GM21381 (cell line): ENCODE measurements at regions not wholly inside any gene's neighbourhood (a gene's known extent, or its start where the extent isn't known, plus 50 kb on each side); places are given as distances from the start of the nearest gene placed in this dataset.
"Not testable (repeated sequence)": the region's sequence is repeated elsewhere in the genome, so short reads cannot be mapped to it uniquely, and the experiment has no call there.

Experiments used
- ATAC-seq: cut with Tn5 transposase; IDR thresholded peaks from one replicate; pipeline ENCODE4 v1.9.1; 2021; ENCODE audit warnings: mild to moderate bottlenecking, moderate library complexity; ENCODE audit not compliant: unreplicated experiment

DNA sequence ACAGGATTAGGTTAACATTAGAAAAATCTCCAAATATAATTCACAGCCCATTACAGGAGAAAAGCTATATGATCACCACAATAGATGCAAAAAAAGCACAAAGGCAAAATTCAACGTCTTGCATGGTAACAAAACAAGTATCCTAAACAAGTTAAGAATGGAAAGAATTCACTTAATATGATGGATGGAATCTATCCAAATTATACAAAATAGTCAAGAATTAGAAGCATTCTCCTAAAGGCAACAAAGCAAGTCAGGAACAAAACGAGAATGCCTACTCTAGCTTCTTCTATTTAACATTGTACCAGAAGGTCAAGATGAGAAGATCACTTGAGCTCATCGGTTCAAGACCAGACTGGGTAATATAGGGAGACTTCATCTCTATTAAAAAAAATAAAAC lies 442.8 kb downstream of the SETD4 start:
- no peak for ATAC-seq

DNA sequence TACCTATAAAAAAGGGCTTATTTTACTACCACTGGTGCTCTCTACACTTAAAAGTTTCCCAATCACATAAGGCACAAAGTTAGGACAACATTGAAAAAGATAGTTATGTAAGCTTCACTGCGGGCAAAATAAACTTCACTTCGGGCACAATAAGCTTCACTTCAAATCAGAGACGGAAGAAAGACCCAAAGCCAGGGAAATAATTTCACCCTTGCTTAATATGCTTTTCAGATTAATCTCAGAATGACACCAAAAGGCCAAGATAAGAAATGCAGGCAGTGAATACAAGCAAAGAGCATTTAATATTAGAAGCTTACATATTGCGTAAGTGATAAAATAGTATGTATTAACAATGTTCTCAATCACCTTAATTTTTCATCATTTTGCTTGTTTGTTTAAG lies 444.2 kb downstream of the SETD4 start:
- no peak for ATAC-seq

DNA sequence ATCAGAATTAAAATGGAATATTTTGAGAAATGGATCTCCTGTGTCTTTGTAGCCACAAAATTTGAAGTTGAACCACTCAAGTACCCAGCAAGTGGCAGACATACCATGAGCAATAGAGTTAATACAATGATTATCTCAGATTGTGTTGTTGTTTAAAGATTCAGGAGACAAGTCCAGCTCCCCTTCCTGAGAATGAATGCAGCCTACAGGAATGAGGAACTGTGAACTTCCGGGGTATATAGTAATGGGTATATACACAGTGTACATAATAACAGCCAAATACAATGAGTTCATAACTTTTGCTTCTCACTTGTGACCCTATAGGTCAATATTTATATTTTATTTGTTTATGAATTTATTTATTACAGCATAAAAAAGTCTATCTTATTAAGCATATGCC lies 445.0 kb downstream of the SETD4 start:
- ATAC-seq, result no peak

DNA sequence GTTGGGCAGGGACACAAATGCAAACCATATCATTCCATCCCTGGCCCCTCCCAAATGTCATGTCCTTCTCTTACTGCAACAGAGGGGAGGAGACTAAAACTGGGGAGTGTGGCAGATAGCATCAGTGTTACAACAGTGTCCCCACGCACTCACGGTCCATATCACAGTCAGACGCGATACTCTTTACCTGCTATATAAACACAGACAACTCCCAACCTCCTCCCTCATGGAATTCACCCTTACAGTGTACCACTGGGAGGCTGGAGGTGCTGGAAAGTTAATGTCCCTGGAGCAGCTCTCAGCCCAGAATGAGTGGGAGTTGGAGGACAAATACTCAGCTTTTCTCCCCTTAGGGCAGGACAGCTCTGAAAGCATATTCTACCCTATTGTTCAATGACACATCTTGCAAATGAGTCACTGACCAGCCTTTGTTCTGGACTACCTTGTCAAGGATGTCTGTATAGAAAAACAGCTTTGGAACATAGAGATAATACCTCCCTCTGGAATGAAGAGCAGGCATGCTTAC lies 445.9 kb downstream of the SETD4 start:
- no peak for ATAC-seq

DNA sequence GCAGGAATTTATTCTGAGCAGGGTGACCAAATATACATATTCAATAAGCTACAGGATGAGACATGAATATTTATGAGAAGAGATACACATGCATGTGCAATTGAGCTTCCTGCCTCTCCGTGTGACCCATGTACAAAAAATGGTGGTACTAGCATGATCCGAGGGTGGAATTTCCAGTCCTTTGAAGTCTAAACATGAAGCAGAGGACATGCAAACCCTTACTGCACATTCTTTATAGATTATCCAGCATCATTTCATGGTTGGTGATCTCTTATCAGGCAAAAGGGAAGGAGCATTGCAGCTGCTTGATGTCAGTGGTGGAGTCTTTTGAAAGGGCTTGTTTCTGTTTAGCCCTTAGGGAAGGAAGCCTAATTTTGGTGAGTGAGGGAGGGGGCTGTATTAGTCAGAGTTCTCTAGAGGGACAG lies 448.6 kb downstream of the SETD4 start:
- ATAC-seq, result no peak

DNA sequence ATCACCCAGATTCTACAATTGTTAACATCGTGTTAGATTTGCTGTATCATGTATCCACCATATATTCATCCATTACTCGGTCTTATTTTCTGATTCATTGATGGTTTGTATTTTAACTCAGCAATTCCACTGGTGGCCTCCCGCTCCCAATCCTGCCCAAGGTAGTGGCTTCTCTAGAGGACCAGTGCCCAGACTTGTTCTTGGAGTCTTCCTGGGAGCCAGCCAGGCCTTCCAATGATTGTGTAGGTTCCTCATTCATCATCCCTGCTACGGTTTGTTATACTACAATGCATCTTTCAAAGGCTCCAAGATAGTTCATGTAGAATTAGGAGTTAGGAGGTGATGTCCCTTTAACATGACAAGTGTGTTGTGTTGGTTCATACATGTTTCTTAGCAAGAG lies 451.1 kb downstream of the SETD4 start:
- ATAC-seq, result no peak

DNA sequence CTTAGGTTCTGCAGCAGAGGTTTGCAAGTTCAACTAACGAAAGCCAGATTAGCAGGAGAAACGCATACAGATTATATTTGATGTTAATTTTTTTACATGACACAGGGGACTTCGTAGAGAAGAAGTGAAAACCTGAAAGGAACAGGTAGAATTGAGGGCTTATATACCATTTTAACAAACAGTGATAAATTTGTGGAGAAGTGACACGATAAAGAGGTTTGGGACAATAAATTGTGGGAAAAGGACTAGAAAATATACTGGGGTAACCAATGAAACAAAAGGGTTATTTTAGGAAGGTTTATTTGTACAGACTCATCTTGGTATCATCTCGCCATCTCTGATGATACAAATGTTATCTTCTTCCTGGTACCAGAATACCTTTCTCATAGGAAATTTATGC lies 452.9 kb downstream of the SETD4 start:
- ATAC-seq, result no peak

DNA sequence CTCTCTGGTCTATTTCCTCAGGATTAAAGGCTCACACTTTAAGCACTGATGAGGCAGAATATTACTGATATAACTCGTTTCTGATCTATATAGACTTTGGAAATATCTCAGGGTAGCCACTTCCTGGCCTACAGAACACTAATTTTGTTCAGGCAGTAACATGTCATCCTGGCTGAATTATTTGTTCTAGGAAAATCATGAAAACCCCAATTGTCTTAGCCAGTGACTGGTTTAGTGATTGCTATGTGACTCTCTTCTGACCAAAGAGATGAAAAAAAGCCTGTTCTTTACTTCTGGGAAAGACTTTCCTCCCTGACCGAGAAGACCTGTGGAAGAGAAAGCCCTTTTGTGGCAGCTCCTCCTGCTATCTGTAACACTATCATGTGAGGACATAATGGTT lies 453.7 kb downstream of the SETD4 start:
- ATAC-seq, result no peak

DNA sequence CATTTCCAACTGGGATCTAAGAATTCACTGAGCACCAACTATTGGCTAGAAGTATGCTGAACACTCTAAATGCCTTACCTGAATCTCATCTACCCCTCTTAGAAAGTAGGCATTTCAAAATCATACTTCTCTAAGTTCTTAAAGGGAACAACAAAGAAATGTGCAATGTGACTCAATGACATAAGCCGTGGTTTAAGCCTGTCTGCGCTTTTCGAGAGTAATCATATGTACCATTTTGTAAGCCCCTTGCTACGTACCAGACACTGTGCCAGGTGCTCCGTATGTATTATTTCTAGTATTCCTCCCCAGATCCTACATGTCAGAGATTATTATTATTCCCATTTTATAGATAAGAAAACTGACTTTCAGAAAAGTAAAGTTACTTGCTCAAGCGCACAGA lies 454.2 kb downstream of the SETD4 start:
- ATAC-seq, result no peak

DNA sequence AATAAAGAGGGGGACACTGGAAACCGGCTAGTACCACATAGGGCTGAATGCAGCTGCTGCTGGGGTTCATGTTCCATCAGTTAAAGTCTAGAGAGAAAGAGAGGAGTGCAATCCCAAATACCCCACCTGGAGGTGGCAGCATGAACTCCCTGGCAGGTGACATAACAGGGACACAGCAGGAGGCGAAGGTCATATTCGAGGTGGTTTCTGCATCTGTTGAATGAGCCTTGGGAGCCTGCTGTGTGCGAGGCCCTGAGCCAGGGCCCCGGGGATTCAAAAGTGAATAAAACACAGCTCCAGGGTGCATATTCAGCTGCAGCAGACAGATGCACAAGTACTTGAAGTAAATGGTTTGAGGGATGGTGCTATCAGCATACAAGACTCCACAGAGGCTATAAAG lies 456.8 kb downstream of the SETD4 start:
- ATAC-seq, result no peak

DNA sequence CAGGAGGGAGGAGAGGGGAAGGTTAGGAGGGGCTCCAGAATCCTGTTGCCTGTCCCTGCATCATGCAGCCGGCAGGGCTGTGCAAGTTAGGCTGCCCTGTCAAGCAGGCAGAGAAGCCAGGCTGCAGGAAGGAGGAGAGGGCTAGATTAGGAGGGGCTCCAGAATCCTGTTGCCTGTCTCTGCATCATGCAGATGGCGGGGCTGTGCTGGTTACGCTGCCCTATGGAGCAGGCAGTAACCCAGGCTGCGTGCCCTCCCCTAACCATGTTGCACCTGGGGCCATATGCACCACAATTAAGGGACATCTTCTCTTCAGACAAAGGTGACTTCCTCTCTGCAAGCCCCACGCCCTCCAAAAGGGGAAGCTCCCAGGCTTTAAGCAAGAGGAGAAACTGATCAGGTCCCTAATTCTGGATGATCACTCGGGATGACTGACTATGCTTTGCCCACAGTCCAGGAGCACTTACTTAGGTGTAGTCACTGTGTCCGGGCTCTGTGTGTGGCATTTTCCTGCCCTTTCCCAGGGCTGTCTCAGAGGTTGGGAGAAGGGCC lies 457.4 kb downstream of the SETD4 start:
- no peak for ATAC-seq

DNA sequence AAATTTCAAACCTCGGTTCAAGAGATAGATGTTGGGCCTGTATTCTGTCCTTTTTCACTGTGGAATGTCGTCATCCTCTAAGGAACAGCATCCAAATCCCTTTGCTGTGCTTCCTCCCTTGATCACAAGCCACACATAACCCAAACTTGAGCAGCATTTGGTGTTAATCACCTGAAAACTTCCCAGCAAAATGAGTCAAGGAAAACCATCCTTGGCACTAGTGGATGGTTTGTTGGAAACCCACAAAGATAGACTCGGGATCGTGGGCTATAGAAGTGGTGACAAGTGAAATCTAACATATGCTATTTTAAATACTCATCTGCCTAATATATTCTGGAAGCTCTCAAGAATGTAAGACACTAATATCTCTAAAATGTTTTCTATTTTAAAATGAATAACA lies 459.1 kb downstream of the SETD4 start:
- ATAC-seq, result no peak

DNA sequence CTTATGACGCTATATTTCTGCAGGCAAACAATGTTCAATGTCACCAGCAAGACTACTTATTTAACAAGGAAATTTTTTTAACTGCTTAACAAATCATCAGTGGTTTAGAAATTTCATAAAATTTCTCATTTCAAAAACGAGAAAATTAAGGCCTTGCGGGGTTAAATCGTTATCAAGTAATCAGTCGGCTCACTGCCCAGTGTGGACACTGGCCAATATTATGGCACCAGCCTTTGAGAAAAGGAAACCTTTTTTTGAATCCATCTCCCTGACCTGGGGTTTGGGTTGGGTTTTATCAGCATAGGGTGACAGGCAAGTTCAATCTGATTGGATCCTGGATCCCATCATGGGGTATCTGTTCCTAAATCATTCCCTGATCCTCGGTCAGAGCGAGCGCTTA lies 461.2 kb downstream of the SETD4 start:
- ATAC-seq, result no peak

DNA sequence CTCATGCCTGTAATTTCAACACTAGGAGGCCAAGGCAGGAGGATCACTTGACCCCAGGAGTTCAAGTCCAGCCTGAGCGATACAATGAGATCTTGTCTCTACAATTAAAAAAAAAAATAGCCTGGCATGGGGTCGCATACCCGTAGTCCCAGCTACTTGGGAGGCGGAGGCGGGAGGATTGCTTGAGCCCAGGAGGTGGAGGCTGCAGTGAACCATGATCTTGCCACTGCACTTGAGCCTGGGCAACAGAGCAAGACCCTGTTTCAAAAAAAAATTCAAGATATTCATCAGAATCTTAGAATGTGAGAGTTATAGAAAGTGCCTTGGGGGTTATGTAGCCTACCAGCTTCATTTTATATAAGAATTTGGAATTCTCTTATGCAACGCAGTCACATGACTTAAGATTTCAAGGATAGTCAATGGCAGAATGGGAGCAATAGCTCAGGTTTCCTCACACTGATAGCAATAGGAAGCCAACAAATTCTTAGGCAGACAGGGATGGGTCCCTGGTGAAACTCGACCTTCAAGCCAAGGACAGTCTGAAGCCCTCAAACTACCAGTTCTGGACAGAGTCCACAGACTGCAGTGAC lies 462.5 kb downstream of the SETD4 start:
- ATAC-seq, result no peak

DNA sequence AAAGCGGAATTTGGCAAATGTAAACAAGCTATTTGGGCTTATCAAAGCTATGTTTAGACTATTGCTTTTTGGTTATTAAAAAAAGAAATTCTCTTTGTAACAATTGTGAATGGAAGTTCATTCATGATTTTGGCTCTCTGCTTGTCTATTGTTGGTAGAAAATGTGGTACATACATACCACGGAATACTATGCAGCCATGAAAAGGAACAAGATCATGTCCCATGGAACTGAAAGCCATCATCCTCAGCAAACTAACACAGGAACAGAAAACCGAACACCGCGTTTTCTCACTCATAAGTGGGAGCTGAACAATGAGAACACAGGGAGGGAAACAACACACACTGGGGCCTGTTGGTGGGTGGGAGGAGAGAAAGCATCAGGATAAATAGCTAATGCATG lies 465.4 kb downstream of the SETD4 start:
- ATAC-seq, result no peak

DNA sequence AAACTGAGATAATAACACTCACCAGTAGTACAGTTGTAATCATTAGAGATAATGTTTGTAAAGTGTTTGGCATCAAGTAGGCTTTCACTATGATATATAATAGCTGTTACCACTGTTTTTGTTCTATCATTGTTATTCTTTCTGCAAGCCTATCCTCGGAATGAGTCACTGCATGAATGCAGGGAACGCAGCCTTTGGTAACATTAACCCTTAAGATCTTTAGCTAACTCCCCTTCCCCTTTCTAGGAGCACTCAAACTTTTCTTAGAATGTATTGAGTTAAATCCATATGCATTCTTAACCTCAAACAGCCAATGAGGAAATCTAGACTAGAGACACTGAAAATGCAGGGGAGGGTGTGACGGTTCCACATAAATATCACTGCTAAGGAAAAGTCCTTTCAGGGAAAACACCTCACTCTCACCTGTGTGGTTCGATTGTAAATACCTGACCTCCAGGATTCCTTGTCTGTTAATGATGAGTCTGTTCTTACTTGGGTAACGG lies 467.3 kb downstream of the SETD4 start:
- ATAC-seq, result no peak

DNA sequence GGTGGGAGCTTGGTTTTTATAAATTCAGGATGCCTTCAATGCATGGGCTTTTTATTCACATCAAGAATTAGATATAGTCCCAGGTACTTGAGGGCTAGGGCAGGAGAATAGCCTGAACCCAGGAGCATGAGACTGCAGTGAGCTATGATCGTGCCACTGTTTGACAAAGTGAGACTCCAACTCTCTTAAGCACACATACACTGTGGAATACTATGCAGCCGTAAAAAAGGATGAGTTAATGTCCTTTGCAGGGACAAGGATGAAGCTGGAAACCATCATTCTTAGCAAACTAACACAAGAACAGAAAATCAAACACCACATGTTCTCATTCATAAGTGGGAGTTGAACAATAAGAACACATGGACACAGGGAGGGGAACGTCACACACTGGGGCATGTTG lies 470.0 kb downstream of the SETD4 start:
- ATAC-seq, result not testable (repeated sequence)

DNA sequence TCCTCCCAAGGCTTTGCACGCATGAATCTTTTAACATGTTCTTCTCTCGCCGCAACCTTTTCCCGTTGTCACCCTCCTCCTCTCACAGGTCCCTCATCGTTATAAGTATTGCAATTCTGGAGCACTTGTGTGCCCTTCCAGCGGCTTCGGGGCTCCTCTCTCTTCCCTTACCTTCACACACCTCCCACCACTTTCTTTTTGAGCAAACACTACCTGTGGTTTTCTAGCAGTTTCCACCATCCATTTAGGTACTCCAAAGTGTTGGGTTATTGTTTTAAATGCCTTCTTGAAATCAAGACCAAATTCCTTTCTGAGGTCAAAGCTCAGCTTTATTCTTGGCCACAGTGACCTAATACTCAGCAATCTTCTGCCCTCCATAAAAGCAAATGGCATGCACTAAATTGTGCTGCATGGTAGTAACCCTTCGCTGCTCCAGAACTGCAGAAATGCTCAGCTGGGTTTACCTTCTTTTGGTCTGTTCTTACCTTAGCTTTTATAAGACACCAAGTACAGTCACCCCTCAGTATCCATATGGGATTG lies 472.4 kb downstream of the SETD4 start:
- no peak for ATAC-seq

DNA sequence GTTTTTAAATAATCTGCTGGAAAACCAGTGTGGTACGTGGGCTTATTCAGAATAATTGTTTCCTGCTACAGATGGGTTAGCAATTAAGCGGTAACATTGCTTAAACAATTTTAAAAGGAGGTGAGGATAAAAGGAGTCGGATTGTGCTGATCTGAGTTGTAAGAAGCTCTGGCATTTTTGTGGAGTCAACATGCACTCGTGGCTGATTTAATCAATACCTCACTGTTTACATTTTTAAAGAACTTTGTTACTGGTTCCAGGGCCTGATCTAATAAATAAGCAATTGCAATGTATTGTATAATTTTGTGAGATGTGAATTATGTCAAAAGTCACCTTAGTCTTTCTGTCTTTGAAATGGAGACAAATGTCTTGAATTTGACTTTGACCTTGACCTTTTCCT lies 474.0 kb downstream of the SETD4 start:
- ATAC-seq, result no peak

DNA sequence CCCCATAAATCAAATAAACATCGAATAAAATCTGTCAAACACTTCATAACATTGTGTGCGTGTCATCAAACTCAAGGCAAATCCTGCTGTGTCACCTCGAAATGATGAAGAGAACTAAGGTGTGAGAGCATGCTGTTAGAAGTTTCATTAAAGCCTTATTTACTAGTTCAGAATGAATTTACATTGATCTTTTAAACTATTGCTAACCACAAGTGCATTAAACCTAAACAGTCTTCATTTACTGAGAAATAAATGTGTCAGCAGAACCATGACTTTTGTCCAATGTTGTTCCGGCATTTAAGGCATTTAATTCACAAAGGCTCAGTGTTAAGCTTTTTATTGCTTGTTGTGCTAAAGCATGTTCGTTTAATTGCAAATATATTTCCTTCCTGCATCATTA lies 474.4 kb downstream of the SETD4 start:
- ATAC-seq, result no peak

DNA sequence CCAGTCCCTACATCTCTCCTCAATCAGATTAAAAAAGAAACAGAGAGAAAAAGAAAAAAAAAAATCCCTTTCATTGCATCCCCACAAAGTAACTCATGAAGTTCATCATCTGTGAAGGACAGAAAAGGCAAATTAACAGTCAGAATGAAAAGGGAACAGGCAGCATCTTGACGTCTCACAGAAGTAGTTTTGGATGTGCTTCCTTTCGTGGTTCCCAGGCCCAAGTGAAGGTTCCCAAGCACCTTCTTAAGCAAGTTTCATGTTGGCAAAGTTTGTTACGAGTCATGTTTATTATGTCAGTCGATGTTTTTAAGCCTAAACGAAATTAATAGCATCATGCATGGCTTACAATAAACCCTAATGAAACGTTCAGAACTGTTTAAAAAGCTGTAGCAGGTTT lies 475.2 kb downstream of the SETD4 start:
- ATAC-seq, result no peak

DNA sequence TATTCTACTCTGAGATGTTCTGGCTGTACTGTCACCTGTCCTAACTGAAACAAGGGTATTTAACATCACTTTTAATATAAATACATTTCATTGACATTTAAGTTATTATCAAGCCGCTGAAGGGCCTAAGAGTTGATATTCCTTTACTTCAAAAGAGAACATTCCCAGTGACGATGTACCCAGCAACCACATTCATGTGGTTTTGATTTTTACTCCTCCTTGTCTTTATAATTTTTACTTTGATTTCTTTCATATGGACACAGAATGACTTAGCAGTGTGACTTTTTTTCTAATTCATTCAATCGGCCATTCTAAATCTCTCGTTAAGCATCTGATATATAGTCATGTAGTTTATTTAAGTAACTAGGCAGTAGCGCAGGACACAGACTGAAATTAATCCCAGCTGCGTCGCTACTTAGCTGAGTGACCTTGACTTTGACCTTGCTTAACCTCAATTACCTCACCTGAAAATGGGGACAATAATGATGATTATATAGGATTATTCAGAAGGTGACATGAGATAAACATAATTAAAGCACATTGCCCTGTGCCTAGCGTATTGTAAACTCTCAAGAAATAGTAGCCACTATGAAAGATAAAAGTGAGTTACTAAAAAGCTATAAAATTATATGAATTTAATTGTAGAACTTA lies 476.6 kb downstream of the SETD4 start:
- no peak for ATAC-seq
